M059J (cell line): ENCODE measurements at regions not wholly inside any gene's neighbourhood (a gene's known extent, or its start where the extent isn't known, plus 50 kb on each side); places are given as distances from the start of the nearest gene placed in this dataset.

Source experiments
- DNase-seq: peaks from one replicate; pipeline ENCODE4 v3.0.0-alpha.2; 2012; ENCODE audit warnings: low read depth

DNA sequence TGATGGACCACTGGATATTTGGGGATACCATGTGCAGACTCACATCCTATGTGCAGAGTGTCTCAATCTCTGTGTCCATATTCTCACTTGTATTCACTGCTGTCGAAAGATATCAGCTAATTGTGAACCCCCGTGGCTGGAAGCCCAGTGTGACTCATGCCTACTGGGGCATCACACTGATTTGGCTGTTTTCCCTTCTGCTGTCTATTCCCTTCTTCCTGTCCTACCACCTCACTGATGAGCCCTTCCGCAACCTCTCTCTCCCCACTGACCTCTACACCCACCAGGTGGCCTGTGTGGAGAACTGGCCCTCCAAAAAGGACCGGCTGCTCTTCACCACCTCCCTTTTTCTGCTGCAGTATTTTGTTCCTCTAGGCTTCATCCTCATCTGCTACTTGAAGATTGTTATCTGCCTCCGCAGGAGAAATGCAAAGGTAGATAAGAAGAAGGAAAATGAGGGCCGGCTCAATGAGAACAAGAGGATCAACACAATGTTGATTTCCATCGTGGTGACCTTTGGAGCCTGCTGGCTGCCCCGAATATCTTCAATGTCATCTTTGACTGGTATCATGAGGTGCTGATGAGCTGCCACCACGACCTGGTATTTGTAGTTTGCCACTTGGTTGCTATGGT, 54.5 kb upstream of the HNRNPA0 start:
- peak; percentile 37 for DNase-seq

DNA sequence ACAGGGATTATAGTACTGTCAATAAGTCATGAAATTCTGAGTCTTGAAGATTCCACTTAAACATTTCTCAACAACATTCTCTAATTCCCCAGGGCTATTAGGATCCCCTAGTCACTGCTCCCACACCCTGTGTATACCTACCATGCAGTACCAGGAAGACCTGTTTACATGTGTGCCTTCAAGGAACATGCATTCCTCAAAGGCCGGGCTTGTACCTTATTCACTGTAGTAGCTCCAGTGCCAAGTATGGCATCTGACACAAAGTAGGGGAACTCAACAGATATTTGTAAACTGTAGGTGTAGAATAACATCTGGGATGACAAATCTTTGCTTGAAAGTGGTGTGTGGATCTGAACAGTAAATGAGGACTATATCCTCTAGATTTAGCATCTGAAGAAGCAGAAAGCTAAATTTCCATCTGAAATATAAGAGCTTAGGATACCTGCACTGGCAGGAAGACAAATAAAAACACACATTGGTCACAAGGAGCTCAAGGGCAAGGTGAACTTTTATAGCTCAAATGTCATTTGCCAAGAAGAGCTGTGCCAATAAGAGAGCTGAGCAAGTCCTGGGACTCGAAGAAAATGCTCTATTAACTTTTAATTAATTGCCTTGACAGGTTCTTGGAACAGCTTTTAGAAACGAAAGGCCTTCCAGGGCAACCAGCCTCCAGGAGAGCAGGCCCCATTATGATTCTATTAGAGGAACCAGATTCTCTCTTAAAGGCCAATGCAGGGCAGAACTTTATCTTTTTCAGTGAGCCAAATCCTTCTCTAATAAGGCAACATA, 52.3 kb upstream of the MYOT start:
- peak; percentile 27 for DNase-seq
